ENCODE measurements at regions not wholly inside any gene's neighbourhood (a gene's known extent, or its start where the extent isn't known, plus 50 kb on each side); places are given as distances from the start of the nearest gene placed in this dataset.

- TF ChIP-seq, protein P1, sequence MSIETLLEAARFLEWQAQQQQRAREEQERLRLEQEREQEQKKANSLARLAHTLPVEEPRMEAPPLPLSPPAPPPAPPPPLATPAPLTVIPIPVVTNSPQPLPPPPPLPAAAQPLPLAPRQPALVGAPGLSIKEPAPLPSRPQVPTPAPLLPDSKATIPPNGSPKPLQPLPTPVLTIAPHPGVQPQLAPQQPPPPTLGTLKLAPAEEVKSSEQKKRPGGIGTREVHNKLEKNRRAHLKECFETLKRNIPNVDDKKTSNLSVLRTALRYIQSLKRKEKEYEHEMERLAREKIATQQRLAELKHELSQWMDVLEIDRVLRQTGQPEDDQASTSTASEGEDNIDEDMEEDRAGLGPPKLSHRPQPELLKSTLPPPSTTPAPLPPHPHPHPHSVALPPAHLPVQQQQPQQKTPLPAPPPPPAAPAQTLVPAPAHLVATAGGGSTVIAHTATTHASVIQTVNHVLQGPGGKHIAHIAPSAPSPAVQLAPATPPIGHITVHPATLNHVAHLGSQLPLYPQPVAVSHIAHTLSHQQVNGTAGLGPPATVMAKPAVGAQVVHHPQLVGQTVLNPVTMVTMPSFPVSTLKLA (conservative IDR thresholded peaks at IDR 0.05): no peak
- TF ChIP-seq ATF1 (CRISPR knock-in tag; IDR thresholded peaks at IDR 0.05) (no peak), ATF1 (tag; IDR thresholded peaks at IDR 0.05) (no peak), NR1H2 (CRISPR knock-in tag; IDR thresholded peaks at IDR 0.05) (no peak)
These were observed 657.5 kb upstream of the CDH7 start (continued) for GRCh38 chr18:65093346-65093745.

DNA sequence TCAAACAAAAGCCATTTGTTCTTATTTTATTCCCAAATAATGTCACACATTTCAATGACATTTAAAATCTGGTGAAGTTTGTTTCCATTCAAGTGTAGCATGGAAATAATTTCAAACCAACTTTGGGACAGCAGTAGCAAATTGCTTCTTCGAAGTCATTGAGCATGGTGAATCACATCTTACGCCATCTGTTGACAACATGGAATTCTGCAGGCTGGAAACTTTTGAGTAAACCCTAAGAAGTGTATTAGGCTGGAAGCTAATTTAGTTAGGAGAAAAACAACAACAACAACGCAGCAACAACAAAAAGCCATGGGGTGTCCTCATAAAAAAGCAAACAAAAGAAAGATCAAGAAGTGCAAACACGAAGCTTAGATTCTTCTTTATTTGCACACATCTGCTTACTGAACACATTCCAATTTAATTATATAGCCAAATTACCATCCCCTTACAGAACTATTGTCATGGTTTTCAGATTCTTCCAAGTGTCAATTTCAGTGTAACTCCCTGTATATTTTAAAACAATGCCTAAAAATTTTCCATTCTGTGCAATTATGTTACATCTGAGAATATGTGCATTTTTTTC is 659.0 kb upstream of the CDH7 start:
- ChIA-PET CTCF (ENCODE audit: low intra/inter-chr PET ratio) (no interaction called here), POLR2A (no interaction called here)
- TF ChIP-seq PRMT5 (CRISPR knock-in tag; IDR thresholded peaks at IDR 0.05) (no peak), XRCC3 (IDR thresholded peaks at IDR 0.05) (no peak), ZNF830 (CRISPR knock-in tag; IDR thresholded peaks at IDR 0.05) (no peak), ZFP36 (IDR thresholded peaks at IDR 0.05; ENCODE audit: low read depth, low read length, partially characterized antibody) (no peak)
- Histone ChIP-seq H3K4me2 (ENCODE audit: insufficient read depth, low read length) (no peak overlapping the region), H3K4me3 (no peak overlapping the region), H4K20me1 (replicated peaks; ENCODE audit: control insufficient read depth, insufficient read depth, low read length) (no peaks in the 10 kb centered on the region), H3K4me1 (replicated peaks in 1 of 2; ENCODE audit: control insufficient read depth in 2 of 2, insufficient read depth in 2 of 2, low read length in 2 of 2) (no peaks in the 10 kb centered on the region), H3K36me3 (ENCODE audit: control insufficient read depth, insufficient read depth, low read length) (no peaks in the 10 kb centered on the region), H2AFZ (ENCODE audit: low read depth, low read length) (no peak overlapping the region), H3K79me2 (ENCODE audit: control insufficient read depth, insufficient read depth, low read length) (no peaks in the 10 kb centered on the region), H3K9me3 (replicated peaks; ENCODE audit: control insufficient read depth, insufficient read depth, low read depth, low read length) (no peaks in the 10 kb centered on the region), H3K9me1 (ENCODE audit: control insufficient read depth, insufficient read depth, low read length) (no peaks in the 10 kb centered on the region), H3K9ac (ENCODE audit: insufficient read depth in 1 of 2, low read depth in 2 of 2, low read length in 2 of 2) (no peak overlapping the region), H3K27ac (ENCODE audit: extremely low read depth, low read depth, low read length) (no peak overlapping the region), H3K27me3 (ENCODE audit: control insufficient read depth in 2 of 2, insufficient read depth in 2 of 2, low read length in 2 of 2) (no peaks in the 10 kb centered on the region)
- intact Hi-C loops (cut with micrococcal nuclease): no loop called here
- WGBS (ENCODE audit: insufficient coverage, low coverage, missing lambda C conversion rate): 0% methylated on average over 4 of the region's 4 CpGs
- peak in 2 of 4 experiments; percentile 0 to 1 for DNase-seq (ENCODE audit: extremely low read depth in 1 of 4, low spot score in 3 of 4)
- BruUV-seq (replicated peaks): no TSS peak
- ATAC-seq: no peak
- no peak for FAIRE-seq
- in situ Hi-C loops (cut with MboI): no loop called here

All from K562 (cell line).